HK-2 (cell line): ENCODE measurements at regions not wholly inside any gene's neighbourhood (a gene's known extent, or its start where the extent isn't known, plus 50 kb on each side); places are given as distances from the start of the nearest gene placed in this dataset.
"Not testable (repeated sequence)": the region's sequence is repeated elsewhere in the genome, so short reads cannot be mapped to it uniquely, and the experiment has no call there.

Experiments used
- DNase-seq: peaks from one replicate; pipeline ENCODE4 v3.0.0-alpha.2; 2018; ENCODE audit not compliant: unreplicated experiment

- DNase-seq = no peak
Observed at GRCh38 chr18:22284581-22285360, 115.4 kb downstream of the GATA6 start.

- not testable (repeated sequence) for DNase-seq
Observed at GRCh38 chr18:22283855-22284254, 114.5 kb downstream of the GATA6 start.

DNA sequence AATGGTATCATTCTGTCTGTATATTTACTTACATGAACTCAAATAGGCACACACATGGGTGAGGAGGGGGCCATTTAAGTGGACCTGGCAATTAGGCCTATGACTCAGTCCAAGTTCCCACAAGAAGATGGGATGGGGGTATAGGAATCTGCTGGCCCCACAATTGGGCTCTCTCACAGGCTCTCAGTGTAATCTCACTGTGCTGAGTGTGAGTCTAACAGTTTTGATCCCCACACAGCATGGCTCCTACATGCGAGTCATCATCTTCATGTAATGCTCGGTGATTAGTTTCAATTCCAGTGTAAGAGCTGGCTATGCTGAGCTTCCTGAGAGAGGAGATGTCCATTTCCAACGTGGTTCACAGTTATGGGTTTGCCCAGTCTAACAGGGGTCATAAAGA lies 114.0 kb downstream of the GATA6 start:
- DNase-seq = no peak

DNA sequence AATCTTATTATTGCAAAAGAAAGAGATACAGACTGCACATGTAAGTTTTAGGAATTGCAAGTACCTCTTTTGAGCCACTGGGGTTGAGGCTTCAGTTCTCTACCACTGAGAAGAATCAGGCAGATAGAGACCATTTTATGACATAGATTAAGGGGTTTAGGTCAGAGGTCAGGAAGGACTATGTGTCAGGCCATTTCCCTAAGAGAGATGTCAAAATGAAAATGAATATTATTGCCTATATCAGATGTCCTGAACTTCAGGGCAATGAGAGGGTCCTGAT lies 113.7 kb downstream of the GATA6 start:
- no peak for DNase-seq

- peak; percentile 8 for DNase-seq
Observed at GRCh38 chr18:22282311-22283115, 113.1 kb downstream of the GATA6 start.

DNA sequence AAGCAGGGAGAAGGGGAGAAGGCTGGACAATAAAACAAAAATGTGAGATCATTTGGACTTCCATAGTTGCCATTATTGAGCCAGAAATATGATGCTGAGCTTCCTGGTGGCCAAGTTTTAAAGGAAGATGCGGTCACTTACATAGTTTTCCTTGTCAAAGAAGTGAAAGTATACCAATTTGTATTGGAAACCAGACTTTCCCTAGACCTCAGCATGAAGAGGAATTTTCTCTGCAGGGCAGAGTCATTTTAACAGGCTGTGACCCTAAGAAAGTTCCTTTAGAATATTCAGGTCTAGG lies 111.0 kb downstream of the GATA6 start:
- no peak for DNase-seq

DNA sequence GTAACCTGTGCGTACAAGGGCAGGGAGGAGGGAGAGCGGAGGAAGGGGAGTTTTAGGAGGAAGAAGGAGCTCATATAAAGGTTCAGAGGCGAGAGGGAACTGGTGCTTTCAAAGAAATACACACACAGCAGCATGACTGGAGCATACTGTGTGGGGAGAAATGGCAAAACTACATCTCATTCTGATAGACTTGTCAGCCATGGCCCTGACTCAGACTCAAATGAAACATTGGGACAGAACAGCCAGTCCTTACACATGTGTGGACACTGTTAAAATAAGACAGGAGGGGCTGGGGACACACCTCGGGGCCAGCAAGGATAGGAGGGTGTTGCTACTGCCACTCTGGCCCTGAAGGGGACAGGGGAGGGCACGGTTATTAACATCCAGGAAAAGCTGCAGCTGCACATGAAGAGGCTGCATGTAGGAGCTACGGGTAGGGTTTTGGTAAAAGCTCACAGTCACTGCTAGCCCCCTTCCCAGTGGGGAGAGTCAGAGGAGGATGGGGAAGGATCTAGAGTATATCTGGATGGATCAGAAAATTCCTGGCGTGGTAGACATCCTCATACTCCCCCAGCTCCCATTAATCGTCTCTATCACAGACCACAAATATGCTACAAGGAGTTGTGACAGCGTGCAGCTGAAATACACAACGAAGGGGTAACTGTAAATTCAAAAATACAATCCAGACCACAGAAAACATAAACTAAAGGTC lies 110.5 kb downstream of the GATA6 start:
- no peak for DNase-seq

DNA sequence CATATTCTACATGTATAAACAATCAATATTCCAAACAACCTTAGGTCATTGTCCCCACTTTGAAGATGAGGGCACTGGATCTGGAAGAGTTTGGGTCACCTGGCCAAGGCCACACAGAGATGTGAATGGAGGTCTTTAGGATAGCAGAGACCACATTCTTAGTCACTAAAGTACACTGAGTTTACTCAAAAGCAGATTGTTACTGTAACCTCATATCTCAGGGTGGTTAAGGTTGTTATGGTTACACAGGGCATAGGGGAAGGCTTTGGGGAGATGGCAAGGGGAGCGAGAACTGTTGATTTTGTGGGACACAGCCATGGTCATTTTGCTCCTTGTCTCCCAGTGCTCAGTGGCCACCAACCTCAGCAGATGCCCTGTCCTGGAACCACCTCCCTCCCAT lies 109.4 kb downstream of the GATA6 start:
- no peak for DNase-seq

DNA sequence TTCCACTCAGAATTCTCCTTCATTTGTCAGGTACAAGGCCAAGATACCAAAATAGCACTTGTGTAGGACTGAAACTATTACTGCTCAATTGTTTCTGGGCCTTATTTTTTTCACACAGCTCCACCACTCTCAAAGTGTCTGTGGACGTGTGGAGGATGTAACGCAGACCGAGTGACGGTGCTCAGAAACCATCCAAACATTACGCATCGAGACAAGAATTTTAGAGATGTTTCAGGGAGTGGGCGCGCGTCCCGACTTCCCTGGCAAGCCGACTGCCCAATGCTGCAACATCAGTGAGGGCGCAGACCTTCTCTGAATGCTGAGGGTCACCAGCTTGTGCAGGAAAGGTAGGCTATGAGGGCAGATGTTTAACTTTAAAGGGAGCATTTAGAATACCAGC lies 108.4 kb downstream of the GATA6 start:
- DNase-seq = no peak

- DNase-seq = no peak
Observed at GRCh38 chr18:22276334-22276713, 106.9 kb downstream of the GATA6 start.

GRCh38 chr18:22275706-22276333 lies 106.4 kb downstream of the GATA6 start:
- DNase-seq = no peak

DNA sequence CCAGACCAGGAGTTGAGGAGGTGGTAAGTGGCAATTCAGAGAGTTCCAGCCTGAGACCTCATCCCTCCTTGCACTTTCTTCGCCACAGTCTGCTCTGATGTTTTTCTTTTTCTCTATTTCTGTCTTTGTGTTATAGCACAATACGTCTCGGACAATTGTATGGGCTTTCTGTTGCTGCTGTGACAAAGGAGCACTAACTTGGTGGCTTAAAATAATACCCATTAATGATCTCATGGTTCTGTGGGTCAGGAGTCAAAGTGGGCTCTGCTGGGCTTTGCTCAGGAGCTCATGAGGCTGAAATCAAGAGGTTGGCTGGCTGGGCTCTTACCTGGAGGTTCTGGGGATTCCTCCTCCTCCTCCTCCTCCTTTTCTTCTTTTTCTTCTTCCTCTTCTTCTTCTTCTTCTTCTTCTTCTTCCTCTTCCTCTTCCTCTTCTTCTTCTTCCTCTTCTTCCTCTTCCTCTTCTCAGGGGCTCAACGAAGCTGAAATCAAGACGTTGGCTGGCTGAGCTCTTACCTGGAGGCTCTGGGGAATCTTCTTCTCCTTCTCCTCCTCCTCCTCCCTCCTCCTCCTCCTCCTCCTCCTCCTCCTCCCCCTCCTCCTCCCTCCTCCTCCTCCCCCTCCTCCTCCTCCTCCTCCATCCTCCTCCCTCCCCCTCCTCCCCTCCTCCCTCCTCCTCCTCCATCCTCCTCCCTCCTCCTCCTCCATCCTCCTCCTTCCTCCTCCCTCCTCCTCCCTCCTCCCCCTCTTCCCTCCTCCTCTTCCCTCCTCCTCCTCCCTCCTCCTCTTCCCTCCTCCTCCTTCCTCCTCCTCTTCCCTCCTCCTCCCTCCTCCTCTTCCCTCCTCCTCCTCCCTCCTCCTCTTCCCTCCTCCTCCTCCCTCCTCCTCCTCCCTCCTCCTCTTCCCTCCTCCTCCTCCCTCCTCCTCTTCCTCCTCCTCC lies 104.0 kb downstream of the GATA6 start:
- DNase-seq = no peak

- no peak for DNase-seq
Observed at GRCh38 chr18:22272242-22272641, 102.9 kb downstream of the GATA6 start.

GRCh38 chr18:22271030-22271429 lies 101.6 kb downstream of the GATA6 start:
- DNase-seq = no peak

DNA sequence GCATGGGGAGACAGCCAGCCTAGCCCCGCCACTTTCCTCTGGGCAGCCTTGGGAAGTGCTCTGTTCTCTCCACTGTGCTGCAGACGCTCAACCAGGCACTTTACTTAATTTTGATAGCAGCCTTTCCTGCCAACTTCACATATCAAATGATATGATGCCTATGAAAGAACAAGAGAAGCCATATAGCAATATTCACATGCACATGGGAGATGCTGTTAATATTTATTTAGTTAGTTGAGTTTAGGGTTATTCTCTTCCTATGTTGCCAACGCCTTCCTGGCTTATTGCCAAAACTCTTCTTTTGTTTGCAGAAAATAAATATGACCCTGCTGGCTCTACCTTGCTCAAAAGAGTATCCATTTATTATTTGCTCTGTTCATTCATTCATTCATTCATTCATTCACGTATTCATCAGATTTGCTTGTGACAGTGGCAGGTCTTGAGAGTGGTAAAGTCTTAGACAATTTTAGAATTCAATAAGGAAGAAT lies 99.3 kb downstream of the GATA6 start:
- no peak for DNase-seq

- DNase-seq = no peak
Observed at GRCh38 chr18:22267697-22268096, 98.3 kb downstream of the GATA6 start.

DNA sequence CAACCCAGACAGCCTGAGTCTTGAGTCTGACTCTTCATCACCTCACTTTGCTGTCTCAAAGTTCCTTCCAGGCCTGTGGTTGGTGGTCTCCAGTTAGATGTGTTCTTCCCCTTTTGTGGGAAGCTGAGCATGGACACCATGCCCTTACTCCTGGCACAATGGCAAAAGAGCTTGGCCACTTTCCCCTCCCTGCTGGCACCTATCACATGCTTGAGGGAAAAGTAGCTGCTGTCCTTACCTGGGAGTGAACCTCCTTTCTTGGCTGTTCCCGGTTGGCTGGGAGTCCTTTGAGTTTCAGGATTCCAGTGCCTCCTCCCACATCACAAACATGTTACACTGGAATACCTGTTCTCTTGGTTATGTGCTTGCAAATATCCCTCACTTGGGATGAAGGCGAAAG lies 97.8 kb downstream of the GATA6 start:
- DNase-seq = no peak

DNA sequence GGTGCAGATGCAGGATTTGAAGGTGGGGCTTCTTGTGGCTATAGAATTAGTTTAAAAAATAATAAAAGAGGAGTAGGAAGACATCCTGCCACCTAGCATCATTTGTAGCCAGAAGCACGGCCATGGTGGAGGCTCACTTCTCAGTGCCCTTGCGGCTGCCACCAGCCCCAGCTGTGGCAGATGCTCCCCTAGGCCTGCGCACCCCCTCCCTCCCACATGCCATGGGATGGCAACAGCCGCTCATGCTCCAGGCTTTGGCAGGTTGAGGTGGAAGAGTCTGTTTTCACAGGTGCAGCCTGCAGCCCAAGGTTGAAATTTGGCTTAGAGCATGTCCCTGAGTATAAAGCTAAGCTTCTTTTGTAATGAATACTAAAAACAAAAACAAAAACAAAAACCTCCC lies 96.4 kb downstream of the GATA6 start:
- DNase-seq = no peak

GRCh38 chr18:22260208-22260820 lies 90.9 kb downstream of the GATA6 start:
- DNase-seq = no peak

DNA sequence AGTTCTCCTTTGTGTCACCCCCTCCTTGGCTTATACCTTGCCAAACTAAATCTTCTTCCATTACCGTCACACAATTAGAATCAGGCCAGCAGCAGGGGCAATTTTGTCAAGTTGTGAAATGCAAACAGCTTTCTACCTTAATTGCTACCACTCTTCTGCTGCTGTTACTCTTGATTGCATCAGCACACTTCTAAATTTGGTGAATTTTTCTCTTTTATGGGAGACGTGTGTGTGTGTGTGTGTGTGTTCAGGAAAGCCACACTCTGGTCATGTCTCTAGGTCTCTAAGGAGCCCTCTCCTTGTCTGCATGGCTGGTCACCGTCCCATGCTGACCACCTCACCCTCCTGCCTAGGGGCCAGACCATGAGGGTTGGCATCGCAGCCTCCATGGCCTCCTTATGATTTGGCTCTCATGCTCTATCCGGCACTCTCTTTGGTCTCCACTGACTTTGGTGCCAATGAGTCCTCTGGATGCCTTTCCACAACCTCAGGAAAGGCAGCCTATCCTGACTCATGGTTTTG lies 87.7 kb downstream of the GATA6 start:
- no peak for DNase-seq

DNA sequence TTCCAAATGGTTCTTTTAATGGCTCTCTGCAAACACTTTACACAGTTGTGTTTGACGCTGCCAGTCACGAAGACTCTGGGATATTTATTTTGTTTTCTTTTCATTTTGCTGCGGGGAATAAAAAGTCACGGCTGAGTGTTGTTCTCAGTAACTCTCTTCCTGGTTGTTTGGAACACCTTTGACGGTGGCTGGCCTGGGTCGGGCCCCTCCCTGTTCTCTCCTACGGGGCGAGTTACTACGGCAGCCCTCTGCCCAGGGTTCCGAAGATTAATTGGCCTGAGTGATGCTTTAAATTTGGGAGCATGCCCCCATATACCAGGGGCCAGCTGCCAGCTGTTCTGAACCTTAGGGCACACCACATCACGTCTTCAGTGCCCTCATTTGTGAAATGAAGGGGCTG lies 84.7 kb downstream of the GATA6 start:
- no peak for DNase-seq
